ENCODE measurements at regions not wholly inside any gene's neighbourhood (a gene's known extent, or its start where the extent isn't known, plus 50 kb on each side); places are given as distances from the start of the nearest gene placed in this dataset.

GRCh38 chr18:39039813-39040212, 1474.2 kb upstream of the CELF4 start:
- in situ Hi-C loops (cut with MboI; ENCODE audit: low sequenced_read_pairs) = no loop called here

- in situ Hi-C loops (cut with MboI; ENCODE audit: low sequenced_read_pairs) = no loop called here
Measured at GRCh38 chr18:39037925-39038324, 1472.3 kb upstream of the CELF4 start.

GRCh38 chr18:39033312-39033711, 1467.7 kb upstream of the CELF4 start:
- in situ Hi-C loops (cut with MboI; ENCODE audit: low sequenced_read_pairs) = no loop called here

GRCh38 chr18:39031647-39032046, 1466.0 kb upstream of the CELF4 start:
- in situ Hi-C loops (cut with MboI; ENCODE audit: low sequenced_read_pairs) = no loop called here

- in situ Hi-C loops (cut with MboI; ENCODE audit: low sequenced_read_pairs) = no loop called here
Measured at GRCh38 chr18:39030124-39030655, 1464.6 kb upstream of the CELF4 start.

DNA sequence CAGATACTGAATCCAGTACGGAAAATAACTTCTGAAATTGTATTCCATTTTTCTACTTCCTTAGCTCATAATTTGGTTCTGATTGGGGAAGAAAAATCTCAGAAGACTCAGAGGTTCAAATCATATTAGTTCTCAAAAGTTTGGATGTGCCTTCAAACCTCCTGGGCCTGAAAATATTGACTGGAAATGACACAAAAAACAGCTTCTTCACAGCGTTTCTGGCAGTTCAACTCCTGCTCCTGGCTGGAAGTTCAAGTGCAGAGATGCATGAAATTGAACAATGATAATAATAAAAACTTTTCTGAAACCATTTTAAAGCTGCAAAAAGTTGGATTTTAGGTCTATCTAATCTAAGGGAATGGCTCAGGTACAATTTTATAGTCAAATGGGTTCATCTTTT, 1459.9 kb upstream of the CELF4 start:
- in situ Hi-C loops (cut with MboI; ENCODE audit: low sequenced_read_pairs) = no loop called here

- in situ Hi-C loops (cut with MboI; ENCODE audit: low sequenced_read_pairs) = no loop called here
Measured at GRCh38 chr18:39019989-39020388, 1454.4 kb upstream of the CELF4 start.

GRCh38 chr18:39007031-39007902, 1441.7 kb upstream of the CELF4 start:
- in situ Hi-C loops (cut with MboI; ENCODE audit: low sequenced_read_pairs) = no loop called here

- in situ Hi-C loops (cut with MboI; ENCODE audit: low sequenced_read_pairs) = loop anchor here (25.0 kb wide), 1 partner anchor 109 kb away; no protein-coding TSS in a partner anchor
Measured at GRCh38 chr18:38996056-38996455, 1430.5 kb upstream of the CELF4 start.

DNA sequence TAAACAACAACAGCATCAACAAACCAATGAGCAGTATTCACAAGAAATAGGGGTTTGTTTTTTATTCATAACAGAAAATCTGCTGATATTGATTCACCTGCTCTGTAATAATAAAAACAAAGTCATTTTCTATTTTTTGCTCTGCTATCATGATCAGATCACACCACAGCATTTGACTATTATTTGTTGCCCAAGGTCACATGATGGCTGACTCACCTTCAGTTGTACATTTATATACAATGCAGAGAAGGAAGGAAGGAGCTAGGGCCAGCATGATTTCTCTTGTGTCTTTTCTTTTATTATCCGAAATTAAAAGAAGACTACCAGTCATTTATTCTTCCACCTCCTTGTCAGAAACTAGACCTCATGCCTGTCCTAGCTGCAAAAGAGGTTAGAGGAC, 1427.7 kb upstream of the CELF4 start:
- in situ Hi-C loops (cut with MboI; ENCODE audit: low sequenced_read_pairs) = loop anchor here (25.0 kb wide), 1 partner anchor 106 kb away; no protein-coding TSS in a partner anchor

GRCh38 chr18:38984968-38985367, 1419.4 kb upstream of the CELF4 start:
- in situ Hi-C loops (cut with MboI; ENCODE audit: low sequenced_read_pairs) = loop anchor here (25.0 kb wide), 1 partner anchor 98 kb away; no protein-coding TSS in a partner anchor

- in situ Hi-C loops (cut with MboI; ENCODE audit: low sequenced_read_pairs) = loop anchor here (25.0 kb wide), 1 partner anchor 95 kb away; no protein-coding TSS in a partner anchor
Measured at GRCh38 chr18:38982072-38982471, 1416.5 kb upstream of the CELF4 start.

GRCh38 chr18:38981389-38981788, 1415.8 kb upstream of the CELF4 start:
- in situ Hi-C loops (cut with MboI; ENCODE audit: low sequenced_read_pairs) = loop anchor here (25.0 kb wide), 1 partner anchor 94 kb away; no protein-coding TSS in a partner anchor

- in situ Hi-C loops (cut with MboI; ENCODE audit: low sequenced_read_pairs) = loop anchor here (25.0 kb wide), 1 partner anchor 93 kb away; no protein-coding TSS in a partner anchor
Measured at GRCh38 chr18:38980420-38980819, 1414.8 kb upstream of the CELF4 start.

DNA sequence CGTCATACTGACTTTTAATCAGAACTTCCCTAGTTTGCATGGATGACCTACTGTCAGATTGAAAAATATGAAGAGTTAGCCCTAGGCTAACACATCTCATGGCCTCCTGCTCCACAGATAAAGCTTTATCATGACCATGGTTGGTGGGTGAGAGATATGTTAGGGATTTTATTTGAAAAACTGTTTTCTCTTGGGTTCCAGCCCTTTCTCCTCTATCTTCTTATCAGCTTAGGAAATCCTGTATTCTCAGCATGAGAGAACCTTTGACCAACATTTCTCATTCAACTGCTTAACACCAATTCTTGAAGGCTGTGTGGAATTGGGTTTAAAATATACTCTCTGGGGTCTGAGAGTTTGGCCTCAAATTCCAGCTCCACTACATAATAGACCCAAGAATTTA, 1407.0 kb upstream of the CELF4 start:
- in situ Hi-C loops (cut with MboI; ENCODE audit: low sequenced_read_pairs) = no loop called here

DNA sequence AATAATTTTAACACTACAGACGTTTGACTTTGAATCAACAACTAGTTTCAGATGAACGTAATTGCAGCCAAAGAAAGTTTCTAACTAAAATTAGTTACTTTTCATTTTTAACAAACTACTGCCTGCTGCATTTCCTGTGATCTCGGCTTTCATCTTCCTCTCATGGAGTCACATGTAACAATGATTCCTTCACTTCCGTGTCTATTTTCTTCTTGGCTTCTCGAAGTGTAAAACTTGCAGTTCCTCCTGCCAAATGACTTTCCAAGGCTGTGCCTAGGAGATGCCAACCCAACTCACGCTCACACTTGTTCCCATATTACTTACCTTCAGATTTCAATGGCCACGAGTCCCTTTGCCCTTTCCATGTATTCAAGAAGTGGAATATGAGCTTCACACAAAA, 1406.3 kb upstream of the CELF4 start:
- in situ Hi-C loops (cut with MboI; ENCODE audit: low sequenced_read_pairs) = no loop called here

- in situ Hi-C loops (cut with MboI; ENCODE audit: low sequenced_read_pairs) = no loop called here
Measured at GRCh38 chr18:38966841-38967240, 1401.2 kb upstream of the CELF4 start.

GRCh38 chr18:38963943-38964660, 1398.5 kb upstream of the CELF4 start:
- in situ Hi-C loops (cut with MboI; ENCODE audit: low sequenced_read_pairs) = no loop called here

- in situ Hi-C loops (cut with MboI; ENCODE audit: low sequenced_read_pairs) = no loop called here
Measured at GRCh38 chr18:38961880-38962279, 1396.3 kb upstream of the CELF4 start.

DNA sequence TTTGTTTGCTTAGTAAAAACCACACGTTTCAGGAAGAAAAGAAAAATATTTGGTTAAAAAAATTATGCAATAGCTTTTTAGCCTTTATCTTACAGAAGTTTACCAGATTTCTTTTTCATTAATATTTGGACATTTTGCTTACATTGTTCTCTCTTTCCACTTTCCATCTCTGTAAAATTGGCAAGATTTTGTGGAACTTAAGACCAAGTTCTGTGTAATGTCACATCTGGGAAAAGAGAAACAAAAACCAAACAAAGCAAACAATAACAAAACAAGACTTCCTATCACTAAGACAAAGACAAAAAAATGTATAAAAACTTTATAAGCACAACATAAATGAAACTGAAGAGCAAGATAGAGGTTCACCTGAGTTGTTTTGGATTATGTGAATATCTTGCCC, 1392.1 kb upstream of the CELF4 start:
- in situ Hi-C loops (cut with MboI; ENCODE audit: low sequenced_read_pairs) = no loop called here

GRCh38 chr18:38956068-38956467, 1390.5 kb upstream of the CELF4 start:
- in situ Hi-C loops (cut with MboI; ENCODE audit: low sequenced_read_pairs) = no loop called here

Data from HL-60/S4 treated with retinoic acid at 250 ng/mL for 4 days and 3 days (cell line).